Superior temporal gyrus (tissue), 1 donor: ENCODE measurements at regions not wholly inside any gene's neighbourhood (a gene's known extent, or its start where the extent isn't known, plus 50 kb on each side); places are given as distances from the start of the nearest gene placed in this dataset.

Experiments used
- DNase-seq: peaks from one replicate; pipeline ENCODE4 v3.0.0-alpha.2; 2016; ENCODE audit errors: extremely low spot score

- DNase-seq, result no peak
Observed at GRCh38 chr3:64998317-64998716, 310.5 kb upstream of the ADAMTS9 start.

DNA sequence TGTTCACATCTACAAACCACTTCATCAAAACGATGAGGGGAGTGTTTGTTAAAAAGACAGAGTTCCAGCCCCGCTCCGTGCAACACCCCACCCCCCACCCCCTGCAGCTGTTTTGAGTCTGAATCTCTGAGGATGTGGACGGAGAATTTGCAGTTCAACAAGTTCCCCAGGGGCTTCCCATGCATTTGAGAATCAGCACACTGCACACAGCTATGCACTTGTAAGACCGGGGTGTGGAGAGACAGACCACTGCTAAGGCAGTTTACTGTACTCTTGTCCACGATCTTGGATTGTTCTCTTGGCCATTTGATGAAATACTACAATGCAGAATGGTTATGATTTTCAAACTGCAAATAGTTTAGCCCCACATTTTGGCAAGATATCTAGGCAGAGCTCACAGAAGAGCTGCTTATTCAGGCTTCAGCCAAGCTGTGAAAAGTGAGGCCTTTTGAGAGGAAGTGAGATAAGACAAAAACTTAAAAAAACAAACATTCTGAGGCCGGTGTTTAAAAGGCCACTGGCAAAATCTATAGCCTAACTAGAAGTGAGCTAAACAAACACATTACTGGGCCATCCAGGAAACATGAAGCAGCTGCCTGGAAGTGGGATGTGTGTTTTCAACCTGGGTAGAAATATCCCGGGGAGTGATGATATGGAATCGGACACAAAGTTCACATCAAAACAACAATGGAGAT lies 308.2 kb upstream of the ADAMTS9 start:
- no peak for DNase-seq

DNA sequence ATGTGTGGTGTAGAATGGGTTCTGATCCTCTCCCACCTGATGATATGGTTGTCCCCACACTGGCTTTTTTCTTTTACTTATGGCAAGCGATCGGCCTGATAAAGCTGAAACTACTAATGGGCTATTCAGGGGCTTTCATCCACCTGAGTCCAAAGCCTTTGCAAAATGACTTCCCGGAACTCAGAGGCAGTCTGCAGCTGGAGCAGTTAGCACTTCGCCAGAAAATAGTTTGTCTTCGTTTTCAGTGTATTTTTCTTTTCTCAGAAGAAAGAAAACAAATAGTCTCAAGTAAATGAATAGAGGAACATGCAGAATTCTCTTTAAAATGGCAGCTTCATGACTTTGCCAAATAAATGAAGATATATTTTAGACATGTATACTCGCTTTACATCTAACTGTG lies 306.0 kb upstream of the ADAMTS9 start:
- no peak for DNase-seq

GRCh38 chr3:64992530-64993285 lies 304.9 kb upstream of the ADAMTS9 start:
- no peak for DNase-seq

- no peak for DNase-seq
Observed at GRCh38 chr3:64988188-64988587, 300.4 kb upstream of the ADAMTS9 start.

GRCh38 chr3:64987726-64988125 lies 299.9 kb upstream of the ADAMTS9 start:
- no peak for DNase-seq

DNA sequence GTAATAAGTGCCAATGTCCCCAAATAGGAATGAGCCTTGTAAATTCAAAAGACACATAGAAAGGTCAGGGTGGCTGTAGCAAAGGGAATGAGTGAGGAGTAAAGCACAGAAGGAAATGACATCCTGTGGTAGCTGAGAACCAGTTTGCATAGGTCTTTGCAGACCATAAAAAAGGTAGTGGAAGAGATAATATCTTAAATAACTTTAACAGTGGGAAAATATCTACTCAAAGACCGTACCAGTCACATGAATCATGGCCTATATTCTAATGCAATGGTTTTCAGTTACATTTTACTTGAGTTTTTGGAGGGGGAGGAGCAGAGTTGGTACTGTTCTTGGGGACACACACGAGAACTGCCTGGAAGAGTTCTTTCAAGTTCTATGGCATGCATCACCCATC lies 297.3 kb upstream of the ADAMTS9 start:
- DNase-seq, result no peak

DNA sequence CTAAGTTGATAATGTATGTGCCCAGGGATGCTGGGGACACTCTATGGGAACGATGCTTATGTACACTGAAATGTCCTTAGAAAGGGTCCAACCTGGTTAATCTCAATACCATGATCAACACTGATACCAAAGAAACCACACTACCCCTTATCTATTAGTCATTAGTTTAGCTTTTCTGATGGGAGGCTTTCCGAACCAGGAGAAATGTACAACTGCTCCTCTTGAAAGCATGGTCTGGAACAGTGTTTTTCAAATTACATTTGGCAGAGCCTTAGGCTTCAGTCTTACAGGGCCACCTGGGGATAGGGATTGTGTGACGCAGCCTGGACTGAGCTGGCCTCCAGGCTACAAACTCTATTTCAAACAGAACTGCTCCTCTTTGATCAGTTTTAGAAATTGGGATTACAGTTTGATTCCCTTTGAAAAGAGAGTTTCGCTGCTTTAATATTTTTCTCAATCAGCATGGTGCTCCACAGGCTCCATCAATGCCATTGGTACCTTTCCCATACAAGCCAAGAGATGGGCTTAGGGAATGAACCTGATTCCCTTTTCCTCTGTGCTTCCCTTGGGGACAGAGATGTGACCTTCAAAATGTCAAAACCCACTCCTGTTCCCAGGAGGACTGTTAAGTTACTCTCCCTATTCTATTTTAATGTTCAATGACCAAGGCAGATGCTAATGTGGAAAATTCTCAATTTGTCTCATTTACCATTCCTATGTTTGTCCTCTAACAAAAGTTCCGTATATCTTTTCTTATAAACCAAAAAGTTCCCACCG lies 296.0 kb upstream of the ADAMTS9 start:
- no peak for DNase-seq

DNA sequence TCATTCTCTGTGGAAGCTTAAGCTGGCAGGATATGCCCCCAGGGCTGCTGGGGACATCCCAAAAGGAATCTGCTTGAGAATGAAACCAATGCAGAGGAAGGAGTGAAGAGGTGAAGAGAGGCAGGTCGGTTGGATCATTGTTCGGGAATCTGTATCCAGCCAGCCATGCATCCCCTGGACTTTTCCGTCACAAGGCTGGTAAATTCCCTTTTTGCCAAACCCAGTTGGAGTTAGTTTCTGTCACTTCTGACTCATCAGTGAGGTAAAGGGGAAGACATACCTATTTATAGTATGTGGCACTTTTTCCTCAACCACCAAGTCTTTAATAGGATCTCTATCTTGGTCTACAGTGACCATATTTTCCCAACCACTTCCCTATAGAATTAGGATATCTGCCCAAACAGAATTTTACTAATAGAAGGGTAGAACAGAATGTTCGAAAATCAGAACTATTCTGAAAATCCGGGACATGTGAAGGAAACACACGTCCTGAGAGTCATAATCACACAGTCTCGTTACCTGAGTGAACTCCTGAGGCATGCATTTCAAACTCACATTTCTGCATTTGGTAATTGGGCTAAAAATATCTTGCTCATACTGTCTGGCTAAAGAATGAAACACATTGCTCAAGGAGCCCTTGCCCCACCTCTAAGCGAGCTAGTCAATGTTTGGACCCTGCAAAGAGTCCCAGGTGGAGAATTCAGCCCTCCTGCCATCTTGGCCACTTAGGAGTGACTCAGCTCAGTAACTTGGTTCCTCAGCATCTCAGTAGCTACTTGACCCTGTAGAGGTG lies 289.7 kb upstream of the ADAMTS9 start:
- DNase-seq, result no peak

DNA sequence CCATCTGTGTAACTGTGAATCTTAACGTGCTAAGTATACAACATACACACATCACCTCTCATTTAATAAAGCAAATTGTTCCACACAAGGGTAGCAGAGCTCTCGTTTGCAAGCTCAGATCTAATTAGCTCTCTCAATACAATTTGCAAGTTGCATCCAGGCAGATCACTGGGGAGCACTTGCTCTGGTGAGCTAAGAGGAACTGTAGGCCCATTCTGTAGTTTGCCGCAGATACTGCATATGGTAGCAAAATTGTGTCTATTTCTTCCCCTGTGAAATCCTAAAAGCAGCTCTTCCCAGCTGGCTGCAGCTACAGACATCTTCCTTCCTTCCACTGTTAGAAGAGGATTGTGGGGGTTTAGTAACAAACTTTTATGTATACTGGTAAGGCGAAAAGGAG lies 288.7 kb upstream of the ADAMTS9 start:
- DNase-seq, result no peak

DNA sequence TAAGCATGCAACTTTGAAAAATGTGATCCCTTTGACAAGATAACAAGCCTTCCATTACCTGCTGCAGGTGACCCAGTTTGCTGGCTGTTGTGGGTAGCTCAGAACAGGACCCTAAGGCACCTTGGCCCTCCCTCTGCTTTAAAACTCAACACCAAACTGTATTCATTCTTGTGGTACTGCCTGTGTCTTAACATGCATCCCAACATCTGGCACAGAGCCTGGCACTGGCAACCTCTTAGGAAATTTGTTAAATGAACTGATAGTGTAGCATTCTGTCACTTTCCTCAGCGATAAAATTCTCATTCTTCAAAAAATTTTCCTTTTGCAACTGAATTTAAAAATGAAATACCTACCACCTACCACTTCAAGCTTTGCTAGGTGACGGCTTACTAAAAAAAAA lies 287.3 kb upstream of the ADAMTS9 start:
- DNase-seq, result no peak

DNA sequence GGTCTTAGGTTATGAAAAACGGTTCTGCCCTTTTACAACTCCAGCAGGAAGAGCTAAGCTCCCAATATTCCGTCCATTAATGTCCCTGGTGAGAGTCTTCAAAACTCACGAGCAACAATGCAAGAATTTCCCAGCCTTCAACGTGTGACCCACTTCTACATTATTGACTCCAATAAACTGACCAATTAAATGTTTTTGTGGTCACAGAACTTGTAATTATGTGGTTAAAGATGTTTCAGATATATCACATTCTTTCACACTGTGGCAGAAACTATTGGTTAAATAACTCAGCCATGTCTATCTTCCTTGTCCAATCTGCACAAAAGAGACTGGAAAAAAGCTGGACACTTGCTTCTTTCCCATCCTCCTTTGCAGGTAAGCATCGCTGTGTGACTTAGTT lies 286.6 kb upstream of the ADAMTS9 start:
- DNase-seq, result no peak

DNA sequence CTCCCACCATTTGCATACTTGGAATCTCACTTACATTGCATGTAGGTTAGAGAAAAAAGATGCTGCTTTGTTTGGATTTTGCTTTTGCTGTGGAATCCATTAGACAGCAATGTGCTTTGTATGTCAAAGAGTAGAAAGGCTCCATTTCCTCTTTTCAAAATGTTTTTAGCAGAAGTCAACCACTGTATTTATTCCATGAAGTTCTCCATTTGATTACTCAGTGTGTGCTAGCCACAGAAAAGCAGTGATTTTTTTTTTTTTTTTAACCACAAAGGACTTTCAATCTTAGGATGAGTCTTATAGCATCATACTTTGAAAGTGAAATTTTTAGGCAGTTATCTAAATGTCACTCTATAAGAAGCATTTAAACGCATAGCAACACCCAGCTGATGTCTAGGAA lies 285.0 kb upstream of the ADAMTS9 start:
- no peak for DNase-seq

DNA sequence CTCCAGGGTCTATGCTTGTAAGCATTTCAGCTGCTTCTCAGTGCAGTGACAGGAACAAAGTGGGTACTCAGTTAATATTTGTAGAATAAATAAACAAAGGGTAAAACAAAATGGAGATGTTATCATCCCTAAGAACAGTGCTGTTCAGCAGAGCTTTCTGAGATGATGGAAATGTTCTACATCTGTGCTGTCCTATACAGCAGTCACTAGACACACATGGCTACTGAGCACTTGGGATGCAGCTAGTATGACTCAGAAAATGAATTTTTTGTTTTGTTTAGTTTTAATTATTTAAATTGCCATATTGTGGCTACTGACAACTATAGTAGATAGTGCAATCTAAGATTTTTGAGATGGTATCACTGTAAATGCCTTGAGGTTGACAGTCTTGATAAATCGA lies 283.8 kb upstream of the ADAMTS9 start:
- no peak for DNase-seq

DNA sequence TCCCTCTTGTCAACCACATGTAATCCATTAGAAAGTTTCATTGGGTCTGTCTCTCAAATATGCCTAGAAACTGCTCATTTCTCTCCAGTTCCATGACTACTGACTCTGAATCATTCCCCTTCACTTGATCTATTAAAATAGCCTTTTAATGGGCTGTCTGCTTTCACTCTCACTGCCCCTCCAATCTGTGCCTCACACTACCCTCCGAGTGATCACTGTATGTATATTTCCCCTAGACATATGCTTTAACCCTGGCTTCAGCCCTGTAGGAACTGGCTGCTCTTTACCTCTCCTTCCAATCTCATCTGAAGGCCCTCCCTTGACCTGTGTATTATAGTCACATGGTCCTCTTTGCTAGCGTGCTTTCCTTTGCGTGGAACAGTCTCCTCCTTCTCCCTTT lies 282.8 kb upstream of the ADAMTS9 start:
- DNase-seq, result no peak

DNA sequence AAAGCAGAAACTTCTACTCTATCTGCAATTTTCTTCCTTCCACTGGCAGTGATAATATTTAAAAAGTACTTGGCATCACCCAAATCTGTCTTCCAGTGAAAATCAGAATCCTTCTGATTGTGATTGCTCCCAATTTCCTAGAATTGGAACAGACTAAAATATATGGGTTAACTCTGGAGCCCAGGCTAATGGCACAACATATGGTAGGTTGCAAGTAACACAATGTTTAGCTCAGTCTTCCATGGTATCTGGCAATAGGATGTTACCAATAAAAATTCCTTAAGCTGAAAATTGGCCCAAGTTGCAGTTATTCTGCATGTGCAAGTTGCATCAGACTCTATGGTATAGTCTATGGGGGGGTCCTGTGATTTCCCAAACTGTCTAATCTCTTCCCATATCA lies 273.5 kb upstream of the ADAMTS9 start:
- DNase-seq, result no peak

GRCh38 chr3:64958199-64958843 lies 270.5 kb upstream of the ADAMTS9 start:
- DNase-seq, result no peak

GRCh38 chr3:64957408-64958198 lies 269.8 kb upstream of the ADAMTS9 start:
- DNase-seq, result no peak

- no peak for DNase-seq
Observed at GRCh38 chr3:64956711-64957325, 269.0 kb upstream of the ADAMTS9 start.

GRCh38 chr3:64954995-64955636 lies 267.3 kb upstream of the ADAMTS9 start:
- no peak for DNase-seq
